ENCODE measurements at regions not wholly inside any gene's neighbourhood (a gene's known extent, or its start where the extent isn't known, plus 50 kb on each side); places are given as distances from the start of the nearest gene placed in this dataset.

GRCh38 chr4:114196606-114197005 lies 217.2 kb upstream of the ARSJ start:
- no peak overlapping the region for H3K27ac Mint-ChIP-seq
- no peaks in the 10 kb centered on the region for H3K4me1 Mint-ChIP-seq (ENCODE audit: low read depth)
- no peaks in the 10 kb centered on the region for H3K36me3 Mint-ChIP-seq (ENCODE audit: low read depth)
- DNase-seq (ENCODE audit: low spot score), result no peak
- peaks cover 2% of the 10 kb centered on the region for H3K27me3 Mint-ChIP-seq (ENCODE audit: low read depth)
- no peaks in the 10 kb centered on the region for H3K9me3 Mint-ChIP-seq
- intact Hi-C loops (cut with micrococcal nuclease), result no loop called here
- no peak overlapping the region for H3K4me3 Mint-ChIP-seq (ENCODE audit: low read depth)

GRCh38 chr4:114200026-114200425 lies 220.6 kb upstream of the ARSJ start:
- Mint-ChIP-seq H3K27me3 (ENCODE audit: low read depth) (peaks cover 2% of the 10 kb centered on the region), H3K4me3 (ENCODE audit: low read depth) (no peak overlapping the region), H3K27ac (no peak overlapping the region), H3K4me1 (ENCODE audit: low read depth) (no peaks in the 10 kb centered on the region), H3K9me3 (no peaks in the 10 kb centered on the region), H3K36me3 (ENCODE audit: low read depth) (no peaks in the 10 kb centered on the region)
- no peak for DNase-seq (ENCODE audit: low spot score)
- intact Hi-C loops (cut with micrococcal nuclease), result no loop called here

GRCh38 chr4:114205261-114205660 lies 225.8 kb upstream of the ARSJ start:
- no peak for DNase-seq (ENCODE audit: low spot score)
- Mint-ChIP-seq H3K36me3 (ENCODE audit: low read depth) (no peaks in the 10 kb centered on the region), H3K4me3 (ENCODE audit: low read depth) (no peak overlapping the region), H3K27ac (no peak overlapping the region), H3K9me3 (no peaks in the 10 kb centered on the region), H3K27me3 (ENCODE audit: low read depth) (no peaks in the 10 kb centered on the region), H3K4me1 (ENCODE audit: low read depth) (no peaks in the 10 kb centered on the region)
- intact Hi-C loops (cut with micrococcal nuclease), result no loop called here

DNA sequence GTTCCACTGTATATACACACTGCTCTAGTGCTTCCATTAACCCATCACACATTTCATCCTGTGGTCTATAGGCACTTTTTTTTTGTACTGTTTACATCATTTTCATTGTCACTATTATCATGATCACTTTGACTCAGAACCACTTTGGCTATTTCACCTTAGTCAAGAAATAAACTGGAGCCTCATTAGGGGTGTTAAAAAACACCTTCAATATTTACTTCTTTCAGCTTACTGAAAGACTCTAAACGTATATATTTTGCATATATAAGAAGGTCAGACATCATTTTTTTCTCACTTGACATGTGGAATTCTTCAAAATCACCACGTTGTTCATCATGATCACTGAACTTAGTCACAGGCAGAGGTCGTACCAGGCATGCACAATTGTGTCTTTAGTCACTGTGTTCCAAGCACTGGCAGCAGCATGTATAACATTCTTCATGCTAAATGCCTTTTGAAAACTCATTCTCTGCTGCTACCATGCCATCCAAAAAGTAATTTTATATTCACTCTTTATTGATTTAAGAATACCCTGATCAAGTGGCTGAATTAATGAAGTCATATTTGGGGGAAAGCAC lies 229.2 kb upstream of the ARSJ start:
- no peak overlapping the region for H3K27ac Mint-ChIP-seq
- intact Hi-C loops (cut with micrococcal nuclease), result no loop called here
- H3K4me1 Mint-ChIP-seq (ENCODE audit: low read depth), result no peaks in the 10 kb centered on the region
- H3K36me3 Mint-ChIP-seq (ENCODE audit: low read depth), result no peaks in the 10 kb centered on the region
- no peaks in the 10 kb centered on the region for H3K27me3 Mint-ChIP-seq (ENCODE audit: low read depth)
- no peak overlapping the region for H3K4me3 Mint-ChIP-seq (ENCODE audit: low read depth)
- no peaks in the 10 kb centered on the region for H3K9me3 Mint-ChIP-seq
- DNase-seq (ENCODE audit: low spot score), result no peak

GRCh38 chr4:114209584-114209983 lies 230.1 kb upstream of the ARSJ start:
- Mint-ChIP-seq H3K4me1 (ENCODE audit: low read depth) (no peaks in the 10 kb centered on the region), H3K27me3 (ENCODE audit: low read depth) (no peaks in the 10 kb centered on the region), H3K36me3 (ENCODE audit: low read depth) (no peaks in the 10 kb centered on the region), H3K4me3 (ENCODE audit: low read depth) (no peak overlapping the region), H3K27ac (no peak overlapping the region), H3K9me3 (no peaks in the 10 kb centered on the region)
- intact Hi-C loops (cut with micrococcal nuclease), result no loop called here
- DNase-seq (ENCODE audit: low spot score), result no peak

- Mint-ChIP-seq H3K27ac (no peak overlapping the region), H3K4me1 (ENCODE audit: low read depth) (no peaks in the 10 kb centered on the region), H3K36me3 (ENCODE audit: low read depth) (no peaks in the 10 kb centered on the region), H3K4me3 (ENCODE audit: low read depth) (no peak overlapping the region), H3K27me3 (ENCODE audit: low read depth) (no peaks in the 10 kb centered on the region), H3K9me3 (no peaks in the 10 kb centered on the region)
- no peak for DNase-seq (ENCODE audit: low spot score)
- intact Hi-C loops (cut with micrococcal nuclease), result no loop called here
These were observed 232.1 kb upstream of the ARSJ start for GRCh38 chr4:114211556-114211955.

GRCh38 chr4:114217150-114217817 lies 237.8 kb upstream of the ARSJ start:
- Mint-ChIP-seq H3K9me3 (no peaks in the 10 kb centered on the region), H3K27me3 (ENCODE audit: low read depth) (no peaks in the 10 kb centered on the region), H3K27ac (no peak overlapping the region), H3K4me1 (ENCODE audit: low read depth) (no peaks in the 10 kb centered on the region), H3K4me3 (ENCODE audit: low read depth) (no peak overlapping the region), H3K36me3 (ENCODE audit: low read depth) (no peaks in the 10 kb centered on the region)
- intact Hi-C loops (cut with micrococcal nuclease), result no loop called here
- DNase-seq (ENCODE audit: low spot score), result no peak

GRCh38 chr4:114223580-114223979 lies 244.1 kb upstream of the ARSJ start:
- DNase-seq (ENCODE audit: low spot score), result no peak
- H3K27ac Mint-ChIP-seq, result no peak overlapping the region
- H3K4me1 Mint-ChIP-seq (ENCODE audit: low read depth), result no peaks in the 10 kb centered on the region
- no peak overlapping the region for H3K4me3 Mint-ChIP-seq (ENCODE audit: low read depth)
- intact Hi-C loops (cut with micrococcal nuclease), result no loop called here
- H3K27me3 Mint-ChIP-seq (ENCODE audit: low read depth), result no peaks in the 10 kb centered on the region
- no peaks in the 10 kb centered on the region for H3K9me3 Mint-ChIP-seq
- no peaks in the 10 kb centered on the region for H3K36me3 Mint-ChIP-seq (ENCODE audit: low read depth)

DNA sequence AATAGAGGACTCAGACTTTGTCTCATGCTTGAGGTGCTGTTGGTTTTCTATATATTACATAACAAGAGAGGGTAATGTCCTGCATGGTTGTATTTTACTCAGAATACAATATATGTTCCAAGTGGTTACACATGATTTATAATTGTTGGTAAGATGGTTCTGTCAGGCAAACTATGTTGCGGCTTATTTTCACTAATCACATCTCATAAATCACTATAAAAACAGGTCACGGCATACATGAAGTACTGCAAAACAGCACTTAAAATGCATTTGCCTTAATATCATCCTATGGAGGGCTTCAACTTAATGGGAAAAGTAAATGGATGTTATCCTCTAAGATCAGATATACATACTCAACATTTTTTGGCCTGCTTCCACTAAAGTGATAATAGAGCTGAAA lies 246.0 kb upstream of the ARSJ start:
- H3K27ac Mint-ChIP-seq, result no peak overlapping the region
- H3K27me3 Mint-ChIP-seq (ENCODE audit: low read depth), result no peaks in the 10 kb centered on the region
- H3K9me3 Mint-ChIP-seq, result no peaks in the 10 kb centered on the region
- H3K36me3 Mint-ChIP-seq (ENCODE audit: low read depth), result no peaks in the 10 kb centered on the region
- H3K4me1 Mint-ChIP-seq (ENCODE audit: low read depth), result no peaks in the 10 kb centered on the region
- intact Hi-C loops (cut with micrococcal nuclease), result no loop called here
- H3K4me3 Mint-ChIP-seq (ENCODE audit: low read depth), result no peak overlapping the region
- DNase-seq (ENCODE audit: low spot score), result no peak

DNA sequence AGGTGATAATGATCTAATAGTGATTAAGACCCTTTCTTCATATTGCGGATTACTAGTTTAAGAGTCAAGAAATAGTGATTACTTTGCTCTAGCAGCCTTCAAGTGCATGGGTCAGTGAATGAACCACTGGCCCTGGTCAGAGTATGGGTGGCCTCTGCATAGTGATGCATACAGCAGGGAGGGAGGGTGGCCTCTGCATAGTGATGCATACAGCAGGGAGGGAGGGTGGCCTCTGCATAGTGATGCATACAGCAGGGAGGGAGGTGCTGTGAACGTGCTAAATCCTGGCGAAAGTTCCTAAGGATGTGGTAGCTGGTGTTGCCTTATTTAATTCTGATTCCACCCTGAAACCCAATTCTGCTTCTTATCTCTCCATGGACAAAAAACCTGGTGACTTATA lies 246.7 kb upstream of the ARSJ start:
- intact Hi-C loops (cut with micrococcal nuclease), result no loop called here
- Mint-ChIP-seq H3K27ac (no peak overlapping the region), H3K9me3 (no peaks in the 10 kb centered on the region), H3K4me3 (ENCODE audit: low read depth) (no peak overlapping the region), H3K4me1 (ENCODE audit: low read depth) (no peaks in the 10 kb centered on the region), H3K27me3 (ENCODE audit: low read depth) (no peaks in the 10 kb centered on the region), H3K36me3 (ENCODE audit: low read depth) (no peaks in the 10 kb centered on the region)
- no peak for DNase-seq (ENCODE audit: low spot score)

DNA sequence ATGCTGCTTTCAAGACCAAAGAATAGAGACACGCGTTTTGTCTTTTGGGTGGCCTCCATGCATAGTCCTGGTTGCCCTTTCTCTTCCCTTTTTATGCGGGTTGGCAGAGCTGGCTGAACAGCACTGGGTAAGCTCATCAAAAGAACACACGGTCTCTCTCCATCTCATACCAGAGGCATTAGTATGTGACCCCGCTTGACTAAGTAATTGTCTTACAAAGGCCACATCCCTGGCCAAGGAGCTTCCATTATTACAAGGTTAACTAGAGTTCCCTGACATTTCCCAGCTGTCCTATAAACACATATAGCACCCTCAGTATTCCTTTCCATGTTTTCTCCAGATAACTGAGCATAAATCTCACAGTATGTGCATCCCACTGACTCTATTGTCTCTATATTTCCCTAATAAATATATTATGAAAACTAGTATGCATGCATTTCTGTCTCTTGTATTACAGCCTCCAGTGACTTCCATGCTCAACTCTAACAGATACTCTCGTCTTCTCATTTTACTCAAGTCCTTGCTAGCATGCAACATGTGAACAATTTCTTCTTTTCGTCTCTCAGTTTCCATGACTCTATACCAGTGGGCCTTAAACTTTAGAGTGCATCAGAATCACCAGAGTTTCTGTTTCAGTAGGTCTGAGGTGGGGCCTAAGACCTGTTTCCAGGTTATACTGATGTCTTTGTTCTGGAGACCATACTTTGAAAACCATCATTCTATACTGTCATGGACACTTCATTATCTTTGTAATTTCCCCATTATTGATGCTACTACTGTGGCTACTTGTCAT lies 247.7 kb upstream of the ARSJ start:
- intact Hi-C loops (cut with micrococcal nuclease), result no loop called here
- Mint-ChIP-seq H3K27ac (no peak overlapping the region), H3K27me3 (ENCODE audit: low read depth) (no peaks in the 10 kb centered on the region), H3K9me3 (no peaks in the 10 kb centered on the region), H3K36me3 (ENCODE audit: low read depth) (no peaks in the 10 kb centered on the region), H3K4me1 (ENCODE audit: low read depth) (no peaks in the 10 kb centered on the region), H3K4me3 (ENCODE audit: low read depth) (no peak overlapping the region)
- DNase-seq (ENCODE audit: low spot score), result no peak

DNA sequence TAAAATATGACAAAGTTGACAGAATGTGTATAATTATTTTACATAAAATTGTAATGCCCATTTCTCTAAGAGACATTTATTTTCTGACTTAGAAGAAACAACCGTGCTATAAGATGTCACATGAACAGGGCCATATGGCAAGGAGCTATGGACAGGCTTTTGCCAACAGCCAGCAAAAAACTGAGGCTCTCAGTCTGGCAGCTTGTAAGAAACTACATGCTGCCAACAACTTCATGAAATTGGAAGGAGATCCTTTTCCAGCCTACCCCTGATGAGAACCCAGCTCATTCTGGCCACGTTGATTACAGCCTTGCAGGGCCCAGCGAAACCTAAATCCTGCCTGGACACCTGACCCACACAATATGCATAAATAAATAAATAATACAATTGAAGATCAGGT lies 250.3 kb upstream of the ARSJ start:
- no peaks in the 10 kb centered on the region for H3K4me1 Mint-ChIP-seq (ENCODE audit: low read depth)
- no peak overlapping the region for H3K4me3 Mint-ChIP-seq (ENCODE audit: low read depth)

GRCh38 chr4:114236171-114236769 lies 256.8 kb upstream of the ARSJ start:
- Mint-ChIP-seq H3K9me3 (no peaks in the 10 kb centered on the region), H3K4me1 (ENCODE audit: low read depth) (no peaks in the 10 kb centered on the region), H3K36me3 (ENCODE audit: low read depth) (no peaks in the 10 kb centered on the region), H3K4me3 (ENCODE audit: low read depth) (no peak overlapping the region), H3K27ac (no peak overlapping the region), H3K27me3 (ENCODE audit: low read depth) (no peaks in the 10 kb centered on the region)
- no peak for DNase-seq (ENCODE audit: low spot score)
- intact Hi-C loops (cut with micrococcal nuclease), result no loop called here

More for the DNA sequence above, 250.3 kb upstream of the ARSJ start:
- Mint-ChIP-seq H3K36me3 (ENCODE audit: low read depth) (no peaks in the 10 kb centered on the region), H3K9me3 (no peaks in the 10 kb centered on the region), H3K27me3 (ENCODE audit: low read depth) (no peaks in the 10 kb centered on the region), H3K27ac (no peak overlapping the region)
- DNase-seq (ENCODE audit: low spot score), result no peak
- intact Hi-C loops (cut with micrococcal nuclease), result no loop called here
